AG10803 (cell line): ENCODE measurements at regions not wholly inside any gene's neighbourhood (a gene's known extent, or its start where the extent isn't known, plus 50 kb on each side); places are given as distances from the start of the nearest gene placed in this dataset.

Experiments used
- DNase-seq: peaks from one replicate; pipeline ENCODE4 v3.0.0; 2010; ENCODE audit warnings: low read depth
- H3K4me3 ChIP-seq: 2 replicates; pipeline ENCODE4 v1.5.1; 2011; ENCODE audit warnings: mild to moderate bottlenecking, low read length, control low read depth
- TF ChIP-seq, protein P1 (sequence below): conservative IDR thresholded peaks from 2 replicates; pipeline ENCODE4 v1.5.1; 2011; ENCODE audit warnings: mild to moderate bottlenecking, low read length, control low read depth, inconsistent platforms

DNA sequence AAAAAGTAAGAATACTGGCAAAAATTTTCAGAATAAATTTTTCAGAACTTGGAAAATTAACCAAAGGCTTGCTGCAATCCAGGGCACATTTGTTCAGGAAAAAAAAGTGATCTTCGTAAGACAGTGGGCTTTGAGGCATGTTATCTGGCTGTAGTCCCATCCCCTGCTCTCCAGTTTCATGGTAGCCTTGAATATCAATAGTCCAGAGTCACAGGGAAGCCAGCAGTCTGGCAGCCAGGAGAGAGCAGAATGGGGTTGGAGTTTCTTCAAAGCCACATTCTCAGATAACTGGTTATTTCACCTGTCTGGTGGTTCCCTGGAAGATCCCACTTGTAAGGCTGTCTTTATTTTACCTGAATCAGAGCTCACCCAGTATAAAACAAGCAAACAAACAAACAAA is 669.3 kb downstream of the MATN1 start:
- DNase-seq, result no peak

DNA sequence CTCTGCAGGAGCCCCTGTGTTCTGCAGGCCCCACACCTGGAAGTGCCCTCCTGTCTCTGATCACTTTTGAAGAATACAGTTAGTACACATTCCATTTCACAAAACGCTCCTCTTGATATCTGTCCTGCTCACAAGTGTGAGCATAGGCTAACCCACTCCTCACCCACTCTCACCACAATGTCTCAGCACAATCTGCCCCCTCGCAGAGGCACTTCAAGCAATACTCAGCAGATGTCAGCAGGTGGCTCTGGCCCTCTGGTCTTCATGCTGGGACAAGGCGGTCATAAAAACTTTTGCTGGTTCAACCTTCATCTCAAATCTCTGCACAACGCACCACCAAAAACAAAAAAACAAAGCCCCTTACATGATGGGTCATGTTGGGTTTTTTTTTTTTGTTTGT is 671.2 kb downstream of the MATN1 start:
- no peak overlapping the region for H3K4me3 ChIP-seq
- TF ChIP-seq, protein P1, sequence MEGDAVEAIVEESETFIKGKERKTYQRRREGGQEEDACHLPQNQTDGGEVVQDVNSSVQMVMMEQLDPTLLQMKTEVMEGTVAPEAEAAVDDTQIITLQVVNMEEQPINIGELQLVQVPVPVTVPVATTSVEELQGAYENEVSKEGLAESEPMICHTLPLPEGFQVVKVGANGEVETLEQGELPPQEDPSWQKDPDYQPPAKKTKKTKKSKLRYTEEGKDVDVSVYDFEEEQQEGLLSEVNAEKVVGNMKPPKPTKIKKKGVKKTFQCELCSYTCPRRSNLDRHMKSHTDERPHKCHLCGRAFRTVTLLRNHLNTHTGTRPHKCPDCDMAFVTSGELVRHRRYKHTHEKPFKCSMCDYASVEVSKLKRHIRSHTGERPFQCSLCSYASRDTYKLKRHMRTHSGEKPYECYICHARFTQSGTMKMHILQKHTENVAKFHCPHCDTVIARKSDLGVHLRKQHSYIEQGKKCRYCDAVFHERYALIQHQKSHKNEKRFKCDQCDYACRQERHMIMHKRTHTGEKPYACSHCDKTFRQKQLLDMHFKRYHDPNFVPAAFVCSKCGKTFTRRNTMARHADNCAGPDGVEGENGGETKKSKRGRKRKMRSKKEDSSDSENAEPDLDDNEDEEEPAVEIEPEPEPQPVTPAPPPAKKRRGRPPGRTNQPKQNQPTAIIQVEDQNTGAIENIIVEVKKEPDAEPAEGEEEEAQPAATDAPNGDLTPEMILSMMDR, result no peak
- no peak for DNase-seq

More for the DNA sequence above, 669.3 kb downstream of the MATN1 start:
- TF ChIP-seq, protein P1, result no peak
- H3K4me3 ChIP-seq, result no peak overlapping the region

DNA sequence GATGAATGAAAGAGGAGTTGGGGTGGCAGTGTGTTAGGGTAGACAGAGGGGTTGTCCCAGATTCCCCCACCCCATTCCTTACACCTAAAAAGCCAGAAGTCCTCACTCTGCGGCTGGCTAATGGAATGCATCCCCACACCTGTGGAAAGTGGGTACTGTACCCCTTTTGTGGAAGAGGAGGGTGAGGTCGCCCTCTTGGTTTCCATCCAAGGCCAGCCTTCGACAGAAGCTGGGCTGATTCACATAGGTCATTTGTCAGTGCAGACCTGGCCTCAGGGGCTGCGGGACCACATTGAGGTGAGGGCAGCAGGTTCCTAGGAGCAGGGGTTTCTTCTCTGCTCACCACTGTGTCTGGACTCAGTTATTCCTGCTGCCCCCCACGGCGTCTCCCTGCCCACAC is 671.6 kb downstream of the MATN1 start:
- no peak overlapping the region for H3K4me3 ChIP-seq
- TF ChIP-seq, protein P1, result no peak
- no peak for DNase-seq

DNA sequence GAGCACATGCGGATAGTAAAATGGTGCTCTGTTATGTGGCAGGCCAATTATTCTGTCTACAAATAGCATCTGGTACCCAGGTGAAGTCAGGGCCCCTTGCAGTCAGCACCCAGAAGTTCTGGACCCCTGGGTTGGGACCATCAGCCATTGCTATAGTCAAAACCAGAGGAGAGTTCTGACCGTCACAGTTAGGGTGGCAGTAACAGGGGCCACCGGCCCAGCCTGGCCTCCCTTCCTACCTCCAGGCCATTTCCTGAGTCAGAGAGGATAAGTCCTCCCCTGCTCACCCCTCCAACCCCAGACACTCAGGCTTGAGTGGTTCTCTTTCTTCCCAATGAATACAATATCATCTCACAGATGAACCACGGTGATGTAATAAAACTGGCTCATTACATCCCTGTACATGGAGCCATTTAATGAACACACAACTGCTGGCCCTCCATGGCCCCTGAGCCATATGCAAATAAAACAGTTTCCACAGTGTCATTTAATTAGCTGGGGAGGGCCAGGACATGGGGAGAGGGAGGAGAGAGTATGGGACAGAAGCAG is 673.6 kb downstream of the MATN1 start:
- DNase-seq, result no peak
- TF ChIP-seq, protein P1, result no peak

DNA sequence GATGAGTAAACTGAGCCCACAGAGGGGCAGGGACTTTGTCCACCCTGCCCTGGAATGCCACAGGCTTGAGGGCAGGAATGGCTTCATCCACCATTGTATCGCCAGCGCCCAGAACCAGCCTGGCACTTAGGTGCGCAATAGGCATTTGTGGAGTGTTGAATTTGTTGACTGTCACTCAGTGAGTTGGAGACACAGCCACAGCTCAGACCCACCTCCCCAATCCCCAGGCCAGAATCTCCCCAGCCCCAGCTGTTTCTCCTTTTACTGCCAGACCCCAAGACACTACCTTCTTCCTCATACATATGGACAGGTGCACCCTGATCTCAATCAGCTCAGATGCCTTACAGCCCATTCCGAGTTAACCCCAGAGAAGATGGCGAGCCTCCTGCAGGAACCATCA is 674.5 kb downstream of the MATN1 start:
- H3K4me3 ChIP-seq, result no peak overlapping the region
- TF ChIP-seq, protein P1, result no peak
- DNase-seq, result no peak

More for the DNA sequence above, 673.6 kb downstream of the MATN1 start:
- no peak overlapping the region for H3K4me3 ChIP-seq

DNA sequence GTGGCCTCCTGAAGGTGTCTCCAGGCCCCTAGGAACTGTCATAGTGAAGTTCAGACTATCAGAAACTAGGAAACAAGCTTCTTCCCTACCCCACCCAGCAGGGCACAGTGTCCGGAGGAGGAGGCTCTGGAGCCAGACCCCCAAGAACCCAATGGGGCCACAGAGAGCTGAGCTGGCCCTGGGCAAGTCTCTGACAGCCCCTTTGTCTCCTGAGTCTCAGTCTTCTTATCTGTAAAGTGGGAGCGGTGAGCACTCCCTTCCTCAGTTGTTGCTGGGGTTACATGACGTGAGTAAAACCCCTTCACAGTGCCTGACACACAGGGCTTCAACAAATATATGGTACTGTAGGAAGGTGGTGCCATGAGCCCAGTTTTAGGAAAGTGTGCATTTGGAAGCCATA is 675.8 kb downstream of the MATN1 start:
- TF ChIP-seq, protein P1, result no peak
- no peak for DNase-seq
- H3K4me3 ChIP-seq, result no peak overlapping the region

DNA sequence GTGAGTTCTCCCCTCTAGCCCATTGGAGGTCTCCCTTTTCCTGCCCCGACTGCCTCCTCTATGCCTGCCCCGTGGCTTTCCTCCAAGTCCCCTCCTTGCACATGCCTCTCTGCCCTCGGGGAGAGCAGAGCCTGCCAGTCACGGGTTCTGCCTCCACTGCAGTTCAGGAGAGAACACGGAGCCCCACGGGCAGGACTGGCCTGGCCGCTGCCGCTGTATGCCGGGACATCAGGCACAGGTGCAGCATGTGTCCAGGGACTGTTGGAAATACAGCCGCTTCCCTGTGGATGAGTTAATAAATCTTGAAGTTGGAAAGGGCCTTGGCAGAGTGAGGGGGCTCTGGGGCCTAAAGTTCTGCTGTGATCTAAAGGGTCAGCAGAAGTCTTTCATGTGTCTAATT is 676.6 kb downstream of the MATN1 start:
- no peak overlapping the region for H3K4me3 ChIP-seq
- no peak for DNase-seq
- TF ChIP-seq, protein P1, result no peak
